ENCODE measurements at regions not wholly inside any gene's neighbourhood (a gene's known extent, or its start where the extent isn't known, plus 50 kb on each side); places are given as distances from the start of the nearest gene placed in this dataset.
A peak's percentile ranks its signal among the peaks of the same experiment; 100 is the strongest.
"Not testable (repeated sequence)": the region's sequence is repeated elsewhere in the genome, so short reads cannot be mapped to it uniquely, and the experiment has no call there.

- no peak for DNase-seq (ENCODE audit: low read depth, low spot score)
These were observed 101.0 kb upstream of the SP4 start for GRCh38 chr7:21326921-21327320.

DNA sequence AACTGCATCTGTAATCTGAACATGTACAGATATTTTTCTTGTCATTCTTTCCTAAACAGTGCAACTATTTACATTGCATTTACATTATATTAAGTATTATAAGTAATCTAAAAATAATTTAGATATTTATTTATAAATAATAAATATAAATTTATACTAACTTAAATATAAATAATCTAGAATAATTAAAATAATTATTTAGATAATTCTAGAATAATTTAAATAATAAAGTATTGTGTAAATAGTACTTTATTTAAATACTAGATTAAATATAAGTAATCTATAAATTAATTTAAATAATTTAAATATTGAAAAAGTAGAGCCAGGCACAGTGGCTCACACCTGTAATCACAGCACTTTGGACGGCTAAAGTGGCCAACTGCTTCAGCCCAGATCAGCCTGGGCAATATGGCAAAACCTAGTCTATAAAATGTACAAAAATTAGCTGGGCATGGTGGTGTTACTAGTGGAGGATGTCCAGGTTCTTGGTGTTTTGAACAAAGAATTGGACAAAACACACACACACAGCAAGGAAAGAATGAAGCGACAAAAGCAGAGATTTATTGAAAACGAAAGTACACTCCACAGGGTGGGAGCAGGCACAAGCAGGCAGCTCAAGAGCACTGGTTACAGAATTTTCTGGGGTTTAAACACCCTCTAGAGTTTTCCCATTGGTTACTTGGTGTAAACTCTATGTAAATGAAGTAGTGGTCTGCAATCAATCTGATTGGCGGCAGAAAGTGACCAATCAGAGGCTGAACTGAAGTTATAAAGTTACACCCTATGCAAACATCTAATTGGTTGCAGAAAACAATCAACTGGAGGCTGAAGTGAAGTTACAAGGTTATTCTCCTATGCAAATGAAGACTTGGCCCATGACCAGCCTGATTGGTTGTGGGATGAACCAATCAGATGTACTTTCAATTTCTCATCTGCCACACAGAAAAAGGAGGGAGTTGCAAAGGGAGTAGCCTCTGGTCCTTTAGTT lies 100.2 kb upstream of the SP4 start:
- H3K4me3 ChIP-seq (ENCODE audit: low read length) = no peak overlapping the region
- no peak for DNase-seq (ENCODE audit: low read depth, low spot score)

More at GRCh38 chr7:21326921-21327320, 101.0 kb upstream of the SP4 start:
- H3K4me3 ChIP-seq (ENCODE audit: low read length) = no peak overlapping the region

GRCh38 chr7:21330462-21331178 lies 97.3 kb upstream of the SP4 start:
- H3K4me3 ChIP-seq (ENCODE audit: low read length) = no peak overlapping the region
- DNase-seq (ENCODE audit: low read depth, low spot score) = no peak

DNA sequence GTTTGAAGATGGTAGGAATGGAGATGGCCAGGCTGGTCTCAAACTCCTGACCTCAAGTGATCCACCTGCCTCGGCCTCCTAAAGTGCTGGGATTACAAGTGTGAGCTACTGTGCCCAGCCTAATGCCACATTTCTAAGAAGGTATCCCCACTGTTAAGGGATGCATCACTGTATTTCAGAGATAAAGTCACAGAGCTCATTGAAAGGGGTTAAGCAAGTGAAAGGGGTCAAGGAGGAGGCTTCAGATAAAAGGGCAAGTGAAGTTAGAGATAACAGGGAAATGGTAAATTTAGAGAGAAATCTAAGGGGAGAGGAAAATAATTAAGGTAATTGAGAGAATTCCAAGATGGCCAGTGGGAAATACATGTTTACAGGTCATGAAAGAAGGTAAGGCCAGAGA lies 93.0 kb upstream of the SP4 start:
- no peak for DNase-seq (ENCODE audit: low read depth, low spot score)
- H3K4me3 ChIP-seq (ENCODE audit: low read length) = no peak overlapping the region

GRCh38 chr7:21336743-21337142 lies 91.1 kb upstream of the SP4 start:
- DNase-seq (ENCODE audit: low read depth, low spot score) = no peak
- H3K4me3 ChIP-seq (ENCODE audit: low read length) = no peak overlapping the region

GRCh38 chr7:21338728-21339164 lies 89.1 kb upstream of the SP4 start:
- no peak for DNase-seq (ENCODE audit: low read depth, low spot score)
- H3K4me3 ChIP-seq (ENCODE audit: low read length) = no peak overlapping the region

DNA sequence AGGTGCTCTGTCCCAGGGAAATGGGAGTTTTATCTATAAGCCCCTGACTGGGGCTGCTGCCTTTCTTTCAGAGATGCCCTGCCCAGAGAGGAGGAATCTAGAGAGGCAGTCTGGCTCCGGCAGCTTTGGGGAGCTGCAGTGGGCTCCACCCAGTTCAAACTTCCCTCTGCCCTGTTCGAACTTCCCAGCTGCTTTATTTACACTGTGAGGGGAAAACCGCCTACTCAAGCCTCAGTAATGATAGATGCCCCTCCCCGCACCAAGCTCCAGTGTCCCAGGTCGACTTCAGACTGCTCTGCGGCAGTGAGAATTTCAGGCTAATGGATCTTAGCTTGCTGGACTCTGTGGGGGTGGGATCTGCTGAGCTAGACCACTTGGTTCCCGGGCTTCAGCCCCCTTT lies 83.0 kb upstream of the SP4 start:
- H3K4me3 ChIP-seq (ENCODE audit: low read length); DNase-seq (ENCODE audit: low read depth, low spot score): not testable (repeated sequence)

DNA sequence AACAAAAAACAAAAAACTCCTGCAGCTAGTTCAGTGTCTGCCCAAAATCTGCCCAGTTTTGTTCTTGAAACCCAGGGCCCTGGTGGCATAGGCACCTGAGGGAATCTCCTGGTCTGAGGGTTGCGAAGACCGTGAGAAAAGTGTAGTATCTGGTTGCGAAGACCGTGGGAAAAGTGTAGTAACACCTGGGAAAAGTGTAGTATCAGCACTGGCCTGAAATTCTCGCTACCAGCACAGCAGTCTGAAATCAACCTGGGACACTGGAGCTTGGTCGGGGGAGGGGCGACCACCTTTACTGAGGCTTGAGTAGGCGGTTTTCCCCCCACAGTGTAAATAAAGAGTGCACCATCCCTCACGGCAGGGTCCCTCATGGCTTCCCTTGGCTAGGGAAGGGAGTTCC lies 82.5 kb upstream of the SP4 start:
- H3K4me3 ChIP-seq (ENCODE audit: low read length) = no peak overlapping the region
- no peak for DNase-seq (ENCODE audit: low read depth, low spot score)

GRCh38 chr7:21346297-21346696 lies 81.6 kb upstream of the SP4 start:
- DNase-seq (ENCODE audit: low read depth, low spot score) = no peak
- H3K4me3 ChIP-seq (ENCODE audit: low read length) = no peak overlapping the region

GRCh38 chr7:21352540-21353387 lies 75.1 kb upstream of the SP4 start:
- no peak for DNase-seq (ENCODE audit: low read depth, low spot score)
- H3K4me3 ChIP-seq (ENCODE audit: low read length) = no peak overlapping the region; the same call in 1 of the 2 replicates

DNA sequence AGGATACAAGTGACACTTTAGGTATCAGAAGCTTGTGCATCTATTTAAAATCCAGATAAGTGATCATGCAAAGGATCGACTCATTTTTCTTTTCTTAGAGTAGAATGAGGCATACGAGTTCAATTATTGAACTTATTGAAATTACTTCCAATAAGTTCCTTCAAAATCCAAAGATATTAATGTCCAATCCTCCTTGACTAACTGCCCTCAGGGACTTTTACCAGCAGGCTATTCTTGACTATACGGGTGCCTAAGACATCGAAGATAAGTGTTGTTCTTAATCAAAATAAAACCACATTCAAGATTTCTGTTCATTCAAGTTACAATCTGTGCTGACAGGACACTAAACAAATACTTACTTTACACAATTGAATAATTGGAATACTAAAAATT lies 74.5 kb upstream of the SP4 start:
- no peak for DNase-seq (ENCODE audit: low read depth, low spot score)
- no peak overlapping the region for H3K4me3 ChIP-seq (ENCODE audit: low read length)

DNA sequence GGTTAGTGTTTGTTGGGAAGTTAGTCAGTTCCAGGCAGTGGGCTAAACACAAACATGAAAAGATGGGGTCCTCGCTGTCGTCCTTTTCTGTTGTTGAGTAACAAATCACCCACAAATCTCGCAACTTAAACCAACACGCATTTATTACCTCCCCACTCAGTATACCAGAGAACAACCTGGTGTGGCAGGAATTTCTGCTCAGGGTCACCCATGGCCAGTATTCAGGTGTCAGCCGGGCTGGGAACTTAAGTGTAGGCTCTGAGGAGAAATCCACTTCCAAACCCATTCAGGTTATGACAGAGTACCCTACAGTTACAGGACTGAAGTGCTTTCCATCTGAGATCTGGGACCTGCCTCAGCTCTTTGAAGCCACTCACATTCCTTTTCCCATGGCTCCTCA lies 73.6 kb upstream of the SP4 start:
- no peak for DNase-seq (ENCODE audit: low read depth, low spot score)
- no peak overlapping the region for H3K4me3 ChIP-seq (ENCODE audit: low read length)

- H3K4me3 ChIP-seq (ENCODE audit: low read length) = no peak overlapping the region
- DNase-seq (ENCODE audit: low read depth, low spot score) = no peak
These were observed 72.4 kb upstream of the SP4 start for GRCh38 chr7:21355406-21355874.

DNA sequence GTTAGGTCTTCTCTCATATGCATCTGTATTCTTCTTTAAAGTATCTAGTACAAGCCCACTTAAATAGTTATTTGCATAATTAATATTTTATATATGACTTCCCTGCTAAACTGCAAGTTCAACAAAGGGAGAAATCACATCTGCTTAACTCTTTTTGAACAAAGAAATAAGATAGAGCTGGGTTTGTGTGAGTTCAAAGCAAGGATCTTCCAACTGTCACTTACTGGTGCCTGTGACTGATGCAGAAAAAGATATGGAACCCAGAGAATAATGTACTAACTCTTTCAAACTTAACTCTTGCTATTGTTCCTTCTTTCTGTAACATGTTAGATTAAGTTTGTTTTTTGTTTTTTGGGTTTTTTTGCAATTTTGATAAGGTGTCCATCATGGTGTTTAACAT lies 71.3 kb upstream of the SP4 start:
- H3K4me3 ChIP-seq (ENCODE audit: low read length) = no peak overlapping the region
- DNase-seq (ENCODE audit: low read depth, low spot score) = no peak

DNA sequence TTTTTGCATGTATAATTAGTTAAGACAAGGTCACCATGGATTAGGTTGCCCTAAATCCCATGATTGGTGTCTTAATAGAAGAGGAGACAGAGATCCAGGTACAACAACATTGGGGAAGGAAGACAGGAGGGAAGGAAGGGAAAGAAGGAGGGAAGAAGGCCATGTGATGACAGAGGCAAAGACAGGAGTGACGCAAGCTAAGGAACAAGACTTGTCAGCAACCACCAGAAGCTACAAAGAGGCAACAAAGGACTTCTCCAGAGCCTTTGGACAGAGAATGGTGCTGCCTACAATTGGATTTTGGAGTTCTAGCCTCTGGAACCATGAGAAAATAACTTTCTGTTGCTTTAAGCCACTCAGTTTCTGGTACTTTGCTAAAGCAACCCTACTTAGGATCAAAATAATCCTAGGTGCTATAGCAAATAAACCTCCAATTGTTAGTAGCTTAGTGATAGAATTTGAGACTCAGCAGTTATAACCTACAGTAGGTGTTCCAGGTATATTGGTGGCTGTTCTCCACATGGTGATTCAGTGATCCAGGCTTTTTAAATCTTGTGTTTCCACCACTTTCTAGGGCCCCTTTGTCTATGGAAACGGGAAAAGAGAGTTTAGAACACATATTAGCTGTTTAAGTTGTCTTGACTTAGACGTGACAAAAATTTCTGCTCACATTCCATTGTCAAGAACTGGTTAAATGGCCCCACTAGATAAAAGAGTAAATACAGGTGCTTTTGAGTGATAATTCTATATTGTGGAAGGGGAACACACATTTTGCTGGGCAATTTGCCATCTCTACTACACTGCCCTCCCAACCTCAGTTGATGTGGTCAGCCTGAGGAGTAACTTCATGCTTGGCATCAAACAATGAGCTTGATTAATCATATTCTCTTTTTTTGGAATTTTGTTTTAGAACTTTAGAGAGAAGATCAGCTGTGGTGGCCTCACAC lies 70.5 kb upstream of the SP4 start:
- peak; percentile 45 for DNase-seq (ENCODE audit: low read depth, low spot score)
- no peak overlapping the region for H3K4me3 ChIP-seq (ENCODE audit: low read length)

GRCh38 chr7:21358648-21359047 lies 69.2 kb upstream of the SP4 start:
- DNase-seq (ENCODE audit: low read depth, low spot score) = no peak
- H3K4me3 ChIP-seq (ENCODE audit: low read length) = no peak overlapping the region

DNA sequence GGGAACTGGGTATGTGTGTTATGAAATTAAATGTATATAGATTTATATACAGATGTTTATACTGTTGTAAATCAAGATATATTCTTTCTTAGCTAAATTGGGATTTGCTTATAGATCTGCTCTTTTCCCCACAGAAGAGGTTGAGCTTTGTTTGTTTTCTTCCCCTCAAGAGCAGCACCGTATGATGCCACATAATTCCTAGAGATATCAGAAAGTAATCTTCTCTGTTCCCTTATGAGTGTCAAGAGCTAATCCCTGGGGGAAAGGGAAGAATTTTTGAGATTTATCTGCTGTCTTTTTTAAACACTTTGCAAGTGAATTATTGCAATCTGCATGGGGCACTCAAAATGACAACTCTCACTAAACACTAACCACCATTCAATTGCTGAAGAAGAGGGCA lies 68.7 kb upstream of the SP4 start:
- H3K4me3 ChIP-seq (ENCODE audit: low read length) = no peak overlapping the region
- DNase-seq (ENCODE audit: low read depth, low spot score) = no peak

- DNase-seq (ENCODE audit: low read depth, low spot score) = no peak
- H3K4me3 ChIP-seq (ENCODE audit: low read length) = no peak overlapping the region
These were observed 66.3 kb upstream of the SP4 start for GRCh38 chr7:21361413-21362125.

Data from Jurkat, Clone E6-1 (cell line).